ENCODE measurements at regions not wholly inside any gene's neighbourhood (a gene's known extent, or its start where the extent isn't known, plus 50 kb on each side); places are given as distances from the start of the nearest gene placed in this dataset.
"Not testable (repeated sequence)": the region's sequence is repeated elsewhere in the genome, so short reads cannot be mapped to it uniquely, and the experiment has no call there.

DNA sequence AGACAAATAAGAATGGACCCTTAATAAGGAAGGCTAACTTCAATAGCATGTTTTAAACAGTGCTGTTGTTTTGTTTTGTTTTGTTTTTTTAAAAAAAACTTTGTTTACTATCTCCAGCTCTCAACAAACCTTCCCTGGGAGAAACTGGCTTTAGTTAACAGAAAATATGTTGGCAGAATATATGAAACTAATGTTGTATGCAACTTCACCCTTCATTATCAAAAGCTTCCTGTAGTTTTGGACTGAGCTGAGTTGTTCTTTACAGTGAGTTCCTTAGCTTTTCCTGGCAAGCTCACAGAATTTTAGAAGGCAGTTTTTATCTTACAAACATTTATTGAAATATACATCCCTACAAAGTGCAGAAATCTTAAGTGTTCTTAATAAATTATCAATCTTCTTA is 2480.7 kb upstream of the PCDH20 start:
- DNase-seq (ENCODE audit: low spot score in 2 of 2): no peak
- no peak for FAIRE-seq

DNA sequence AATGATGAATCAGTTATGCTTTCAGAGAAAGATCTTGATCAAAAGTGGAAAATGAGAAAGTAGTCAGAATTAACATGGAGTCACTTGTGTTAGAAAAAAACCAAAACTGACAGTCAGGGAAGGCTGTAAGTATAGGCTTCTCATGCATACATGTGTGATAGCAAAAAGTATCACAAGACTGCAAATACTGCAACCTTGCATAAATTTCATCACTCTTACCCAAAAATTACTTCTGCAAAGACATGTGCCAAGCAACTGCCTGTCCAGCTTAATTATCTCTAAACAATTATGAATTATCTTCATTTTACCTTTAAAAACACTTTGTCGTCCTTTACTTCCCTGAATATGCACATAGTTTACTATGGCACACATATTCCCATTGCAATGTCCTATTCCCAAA is 2466.4 kb upstream of the PCDH20 start:
- DNase-seq (ENCODE audit: low spot score in 2 of 2) (no peak), FAIRE-seq (no peak)

DNA sequence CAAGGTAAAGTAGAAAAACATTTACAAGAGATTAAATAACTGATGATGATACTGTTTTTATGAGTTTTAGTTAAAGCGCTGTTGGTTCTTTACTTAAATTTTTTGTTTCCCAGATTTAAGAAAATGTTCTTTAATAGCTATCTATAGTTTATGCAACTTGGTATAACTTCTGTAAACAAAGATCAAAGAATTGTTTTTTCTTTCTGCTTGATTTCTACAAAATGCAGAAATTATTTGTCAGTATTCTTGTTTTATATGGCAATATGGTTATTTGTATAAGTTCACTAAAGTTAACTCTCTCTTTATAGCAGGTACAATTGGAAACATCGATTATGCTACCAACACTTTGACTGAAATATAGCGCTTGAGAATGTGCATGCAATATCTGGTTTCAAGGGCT is 2465.1 kb upstream of the PCDH20 start:
- DNase-seq (ENCODE audit: low spot score in 2 of 2) (no peak), FAIRE-seq (peak; percentile 36)

DNA sequence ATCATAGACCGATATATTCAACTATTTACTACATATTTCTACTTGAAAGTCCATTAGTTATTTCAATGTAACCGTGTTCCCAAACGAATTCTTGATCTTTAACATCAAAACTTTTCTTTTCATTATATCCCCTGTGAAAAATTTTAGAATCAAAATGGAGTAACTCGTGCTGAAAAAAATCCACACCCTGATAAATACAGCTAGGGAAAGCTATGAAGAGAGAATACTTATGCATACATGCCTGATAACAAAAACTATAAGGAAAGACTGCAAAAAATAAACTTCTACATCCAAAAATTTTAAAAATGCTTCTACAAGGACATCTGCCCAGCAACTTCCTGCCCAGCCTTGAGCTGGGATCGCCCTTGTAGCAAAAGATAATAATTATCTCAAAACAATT is 2458.3 kb upstream of the PCDH20 start:
- DNase-seq (ENCODE audit: low spot score in 2 of 2) (no peak), FAIRE-seq (no peak)

DNA sequence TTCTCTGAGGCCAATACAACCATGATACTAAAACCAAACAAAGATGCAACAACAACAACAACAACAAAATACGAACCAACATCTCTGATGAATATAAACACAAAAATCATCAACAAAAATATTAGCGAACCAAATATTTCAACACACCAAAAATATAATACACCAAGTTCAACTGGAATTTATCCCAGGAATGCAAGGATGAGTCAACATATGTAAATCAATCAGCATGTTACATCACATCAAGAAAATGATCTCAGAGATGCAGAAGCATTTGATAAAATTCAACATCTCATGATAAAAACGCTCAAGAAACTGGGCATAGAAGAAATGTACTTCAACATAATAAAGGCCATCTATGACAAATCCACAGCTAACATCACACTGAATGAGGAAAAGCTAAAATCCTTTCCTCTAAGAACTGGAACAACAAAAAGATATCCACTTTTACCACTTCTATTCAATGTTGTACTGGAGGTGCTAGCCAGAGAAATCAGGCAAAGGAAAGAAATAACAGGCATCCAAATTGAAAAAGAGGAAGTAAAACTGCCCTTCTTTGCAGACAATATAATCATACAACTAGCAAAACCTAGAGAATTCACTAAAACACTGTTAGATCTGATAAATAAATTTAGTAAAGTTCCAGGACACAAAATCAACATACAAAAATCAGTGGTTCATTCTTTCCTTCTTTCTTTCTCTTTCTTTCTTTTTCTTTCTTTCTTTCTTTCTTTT is 2448.7 kb upstream of the PCDH20 start:
- FAIRE-seq: no peak
- no peak for DNase-seq (ENCODE audit: low spot score in 2 of 2)

DNA sequence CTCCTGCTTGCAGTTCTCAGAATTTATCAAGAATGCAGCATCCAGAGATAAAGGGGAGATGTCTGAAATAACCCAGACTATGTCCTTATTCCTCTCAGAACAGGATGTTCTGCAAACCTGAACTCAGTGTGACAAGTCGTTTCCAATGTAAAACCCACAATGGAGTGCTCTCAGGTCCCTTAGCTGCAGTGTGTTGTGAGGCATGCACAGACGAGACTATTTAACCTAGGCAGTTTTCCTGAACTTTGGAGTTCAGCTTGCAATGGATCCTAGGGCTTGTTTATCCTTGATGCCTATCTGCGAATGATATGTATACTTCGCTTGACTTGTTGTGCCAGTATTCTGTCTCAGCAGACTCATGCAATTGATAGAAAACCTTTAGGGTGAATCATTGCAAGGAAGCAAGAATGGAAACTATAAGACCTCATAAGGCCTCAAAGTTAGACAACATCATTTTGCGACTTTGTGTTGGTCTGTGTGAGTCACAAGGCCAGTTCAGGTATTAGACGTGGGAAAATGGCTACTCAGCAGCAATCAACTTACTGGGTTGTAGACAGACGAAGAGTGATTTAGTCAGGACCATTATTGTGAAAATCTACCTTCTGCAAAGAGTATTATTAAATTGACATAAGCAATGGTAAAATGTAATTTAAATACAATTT is 2439.9 kb upstream of the PCDH20 start:
- DNase-seq (ENCODE audit: low spot score in 2 of 2): no peak
- FAIRE-seq: no peak

DNA sequence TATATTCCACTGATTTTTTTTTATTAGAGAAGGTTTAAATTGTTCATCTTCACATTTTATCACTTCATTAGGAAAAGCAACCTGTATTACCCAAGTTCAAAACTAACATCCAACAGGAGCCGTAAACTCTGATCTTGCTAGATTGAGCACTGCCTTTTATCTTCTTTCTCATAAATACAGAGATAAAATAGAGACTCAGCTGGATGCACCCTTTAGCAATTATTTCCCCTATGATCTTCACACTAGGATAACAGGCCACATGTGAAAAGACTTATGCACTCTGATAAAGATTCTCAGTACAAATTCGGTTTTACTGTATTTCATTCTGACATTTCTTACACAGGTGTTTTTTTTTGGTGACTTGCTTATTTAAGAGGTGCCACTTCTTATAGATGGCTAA is 2438.2 kb upstream of the PCDH20 start:
- FAIRE-seq: no peak
- DNase-seq (ENCODE audit: low spot score in 2 of 2): no peak

DNA sequence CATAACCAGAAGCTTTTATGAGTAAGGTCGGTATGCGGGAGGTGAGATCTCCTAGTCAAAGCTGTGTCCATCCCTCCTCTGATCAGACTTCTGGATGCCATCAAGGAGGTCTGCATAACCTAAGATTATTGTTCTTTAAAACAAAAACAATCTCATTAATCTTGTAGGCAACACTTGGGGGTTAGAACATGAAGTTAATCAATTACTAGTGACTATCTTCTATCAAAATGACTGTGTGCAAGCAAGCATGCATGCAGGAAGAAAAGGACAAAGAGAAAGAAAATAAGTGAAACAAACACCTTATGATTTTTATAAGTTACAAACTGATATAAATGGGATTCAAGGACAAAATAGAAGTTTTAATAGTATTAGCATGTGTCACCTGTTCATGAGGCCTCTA is 2435.9 kb upstream of the PCDH20 start:
- FAIRE-seq (no peak), DNase-seq (ENCODE audit: low spot score in 2 of 2) (no peak)

DNA sequence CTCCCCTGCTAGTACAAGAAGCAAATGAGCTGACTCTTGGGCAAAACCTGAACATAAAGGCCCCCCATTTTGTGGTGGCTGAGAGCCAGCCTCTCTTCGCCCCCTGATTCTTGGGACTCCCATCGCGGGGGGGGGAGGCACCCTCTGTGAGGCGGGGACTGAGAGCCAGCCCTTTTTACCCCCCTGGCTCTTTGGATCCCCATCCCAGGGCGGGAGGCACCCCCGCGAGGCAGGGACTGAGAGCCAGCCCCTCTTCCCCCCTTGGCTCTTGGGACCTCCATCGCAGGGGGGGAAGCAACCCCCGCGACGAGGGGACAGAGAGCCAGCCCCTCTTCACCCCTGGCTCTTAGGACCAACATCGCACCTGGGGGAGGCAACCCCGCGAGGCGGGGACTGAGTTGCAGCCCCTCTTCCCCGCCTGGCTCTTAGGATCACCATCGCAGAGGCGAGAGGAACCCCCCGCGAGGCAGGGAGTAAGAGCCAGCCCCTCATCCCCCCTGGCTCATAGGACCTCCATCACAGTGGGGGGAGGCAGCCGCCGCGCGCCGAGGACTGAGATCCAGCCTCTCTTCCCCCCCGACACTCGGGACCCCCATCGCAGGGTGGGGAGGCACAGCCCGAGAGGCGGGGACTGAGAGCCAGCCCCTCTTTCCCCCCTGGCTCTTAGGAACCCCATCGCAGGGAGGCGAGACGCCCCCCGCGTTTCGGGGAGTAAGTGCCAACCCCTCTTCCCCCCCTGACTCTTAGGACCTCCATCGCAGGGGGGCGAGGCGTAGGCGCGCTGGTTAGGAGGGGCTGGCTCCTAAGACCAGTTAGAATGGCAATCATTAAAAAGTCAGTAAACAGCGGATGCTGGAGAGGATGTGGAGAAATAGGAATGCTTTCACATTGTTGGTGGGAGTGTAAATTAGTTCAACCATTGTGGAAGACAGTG is 2428.4 kb upstream of the PCDH20 start:
- DNase-seq (ENCODE audit: low spot score in 2 of 2): no peak
- no peak for FAIRE-seq

DNA sequence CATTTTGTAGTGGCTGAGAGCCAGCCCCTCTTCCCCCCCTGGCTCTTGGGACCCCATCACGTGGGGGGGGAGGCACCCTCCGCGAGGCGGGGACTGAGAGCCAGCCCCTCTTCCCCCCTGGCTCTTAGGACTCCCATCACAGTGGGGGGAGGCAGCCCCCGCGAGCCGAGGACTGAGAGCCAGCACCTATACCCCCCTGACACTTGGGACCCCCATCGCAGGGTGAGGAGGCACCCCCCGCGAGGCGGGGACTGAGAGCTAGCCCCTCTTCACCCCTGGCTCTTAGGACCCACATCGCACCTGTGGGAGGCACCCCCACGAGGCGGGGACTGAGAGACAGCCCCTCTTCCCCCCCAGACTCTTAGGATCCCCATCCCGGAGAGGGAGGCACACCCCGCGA is 2426.5 kb upstream of the PCDH20 start:
- no peak for DNase-seq (ENCODE audit: low spot score in 2 of 2)
- no peak for FAIRE-seq

DNA sequence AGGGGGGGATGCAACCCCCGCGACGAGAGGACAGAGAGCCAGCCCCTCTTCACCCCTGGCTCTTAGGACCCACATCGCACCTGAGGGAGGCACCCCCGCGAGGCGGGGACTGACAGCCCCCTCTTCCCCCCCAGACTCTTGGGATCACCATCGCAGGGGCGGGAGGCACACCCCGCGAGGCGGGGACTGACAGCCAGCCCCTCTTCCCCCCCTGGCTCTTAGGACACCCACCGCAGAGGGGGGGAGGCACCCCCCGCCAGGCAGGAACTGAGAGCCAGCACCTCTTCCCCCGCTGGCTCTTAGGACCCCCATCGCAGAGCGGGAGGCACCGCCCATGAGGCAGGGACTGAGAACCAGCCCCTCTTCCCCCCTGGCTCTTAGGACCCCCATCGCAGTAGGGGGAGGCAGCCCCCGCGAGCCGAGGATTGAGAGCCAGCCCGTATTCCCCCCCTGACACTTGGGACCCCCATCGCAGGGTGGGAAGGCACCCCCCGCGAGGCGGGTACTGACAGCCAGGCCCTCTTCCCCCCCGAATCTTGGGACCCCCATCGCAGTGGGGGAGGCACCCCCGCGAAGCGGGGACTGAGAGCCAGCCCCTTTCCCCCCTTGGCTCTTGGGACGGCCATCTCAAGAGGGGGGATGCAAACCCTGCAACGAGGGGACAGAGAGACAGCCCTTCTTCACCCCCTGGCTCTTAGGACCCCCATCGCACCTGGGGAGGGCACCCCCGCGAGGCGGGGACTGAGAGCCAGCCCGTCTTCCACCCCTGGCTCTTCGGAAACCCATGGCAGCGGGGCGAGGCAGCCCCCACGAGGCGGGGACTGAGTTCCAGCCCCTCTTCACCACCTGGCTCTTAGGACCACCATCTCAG is 2425.1 kb upstream of the PCDH20 start:
- no peak for DNase-seq (ENCODE audit: low spot score in 2 of 2)
- FAIRE-seq: no peak

DNA sequence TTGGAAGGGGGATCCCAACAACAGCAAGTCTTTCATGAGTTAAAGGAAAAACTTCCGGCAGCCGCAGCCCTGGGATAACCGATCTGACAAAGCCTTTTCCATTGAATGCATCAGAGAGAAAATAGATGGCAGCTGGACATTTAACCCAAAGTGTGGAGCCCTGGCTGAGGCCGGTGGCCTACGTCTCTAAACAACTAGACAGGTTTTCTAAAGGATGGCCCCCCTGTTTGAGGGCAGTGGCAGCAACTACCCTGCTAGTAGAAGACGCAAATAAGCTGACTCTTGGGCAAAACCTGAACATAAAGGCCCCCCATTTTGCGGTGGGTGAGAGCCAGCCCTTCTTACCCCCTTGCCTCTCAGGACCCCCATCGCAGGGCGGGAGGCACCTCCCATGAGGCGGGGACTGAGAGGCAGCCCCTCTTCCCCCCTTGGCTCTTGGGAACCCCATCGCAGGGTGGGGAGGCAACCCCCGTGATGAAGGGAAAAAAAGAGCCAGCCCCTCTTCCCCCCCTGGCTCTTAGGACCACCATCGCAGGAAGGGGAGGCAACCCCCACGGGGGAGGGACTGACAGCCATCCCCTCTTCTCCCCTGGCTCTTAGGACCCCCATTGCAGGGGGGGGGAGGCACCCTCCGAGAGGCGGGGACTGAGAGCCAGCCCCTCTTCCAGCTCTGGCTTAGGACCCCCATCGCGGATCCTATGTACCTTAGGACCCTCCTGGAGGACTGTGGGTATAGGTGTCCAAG is 2422.9 kb upstream of the PCDH20 start:
- no peak for DNase-seq (ENCODE audit: low spot score in 2 of 2)
- FAIRE-seq: no peak

DNA sequence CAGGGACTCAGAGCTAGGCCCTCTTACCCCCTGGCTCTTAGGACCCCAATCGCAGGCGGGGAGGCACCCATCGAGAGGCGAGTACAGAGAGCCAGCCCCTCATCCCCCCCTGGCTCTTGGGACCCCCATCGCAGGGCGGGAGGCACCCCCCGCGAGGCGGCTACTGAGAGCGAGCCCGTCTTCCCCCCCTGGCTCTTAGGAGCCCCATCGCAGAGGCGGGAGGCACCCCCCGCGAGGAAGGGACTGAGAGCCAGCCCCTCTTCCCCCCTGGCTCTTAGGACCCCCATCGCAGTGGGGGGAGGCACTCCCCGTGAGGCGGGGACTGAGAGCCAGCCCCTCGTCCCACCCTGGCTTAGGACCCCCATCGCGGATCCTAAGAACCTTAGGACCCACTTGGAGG is 2422.1 kb upstream of the PCDH20 start:
- not testable (repeated sequence) for DNase-seq (ENCODE audit: low spot score in 2 of 2); FAIRE-seq

DNA sequence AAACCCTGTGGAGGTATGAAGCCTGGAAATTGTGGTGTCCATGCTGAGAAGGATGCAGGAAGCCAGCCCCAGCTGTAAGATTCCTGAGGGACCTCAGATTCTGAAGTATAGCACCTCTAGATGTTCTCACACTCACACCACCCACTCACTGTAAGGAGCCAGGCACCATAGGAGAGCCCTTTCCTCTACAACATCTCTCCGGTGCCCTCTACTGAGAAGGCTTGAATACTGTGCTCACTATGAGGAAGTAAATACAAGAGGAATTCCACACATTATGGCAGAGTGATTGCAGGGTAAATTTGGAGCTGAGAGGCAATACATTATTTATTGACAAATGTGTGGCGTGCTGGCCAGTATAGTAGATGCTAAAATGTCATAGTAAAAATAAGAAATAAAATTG is 2414.0 kb upstream of the PCDH20 start:
- not testable (repeated sequence) for FAIRE-seq; DNase-seq (ENCODE audit: low spot score in 2 of 2)

DNA sequence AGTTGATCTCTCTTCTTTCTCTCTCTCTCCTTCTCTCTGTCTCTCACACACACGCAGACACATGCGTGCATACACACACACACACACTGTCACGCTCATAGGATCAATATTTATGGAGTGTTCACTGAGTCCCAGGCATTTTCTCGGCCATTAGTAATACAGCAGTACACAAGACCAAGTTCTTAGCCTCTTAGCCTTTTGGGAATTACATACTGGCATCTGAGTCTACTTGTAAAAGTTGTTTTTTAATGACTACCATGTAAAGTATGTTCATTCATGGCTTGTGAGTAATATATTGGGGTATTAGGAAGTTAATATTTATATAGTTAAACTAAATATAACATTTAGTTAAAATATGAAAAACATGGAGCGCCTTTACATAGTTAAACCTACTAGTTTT is 2406.1 kb upstream of the PCDH20 start:
- not testable (repeated sequence) for FAIRE-seq; DNase-seq (ENCODE audit: low spot score in 2 of 2)

DNA sequence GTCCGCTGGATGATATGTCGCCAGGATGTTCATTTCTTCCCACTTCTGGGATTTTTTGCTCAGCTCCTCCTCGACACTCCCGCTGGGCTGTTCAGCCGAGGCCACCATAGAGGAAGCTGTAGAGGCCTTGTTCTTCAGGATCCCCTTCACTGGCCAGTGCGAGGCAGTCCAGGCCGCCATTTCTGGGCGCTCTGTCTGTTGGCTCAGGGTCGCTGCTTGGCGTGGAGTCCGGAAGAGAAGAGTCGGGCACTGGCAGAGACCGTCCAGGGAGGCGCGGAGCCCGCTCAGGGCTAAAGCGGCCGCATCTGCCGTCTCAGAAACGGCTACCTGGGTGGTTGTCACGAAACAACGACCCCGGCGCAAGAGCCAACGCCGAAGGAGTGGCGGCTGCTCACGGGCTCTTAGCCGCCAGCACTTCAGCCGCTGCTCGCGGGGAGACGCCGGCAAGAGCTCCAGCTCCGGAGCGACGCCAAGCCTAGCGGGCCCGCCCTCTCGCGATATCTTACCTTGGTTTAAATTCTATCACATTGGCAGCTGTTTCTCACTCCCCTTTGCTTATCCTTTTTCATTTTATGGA is 2395.9 kb upstream of the PCDH20 start:
- FAIRE-seq: not testable (repeated sequence)

DNA sequence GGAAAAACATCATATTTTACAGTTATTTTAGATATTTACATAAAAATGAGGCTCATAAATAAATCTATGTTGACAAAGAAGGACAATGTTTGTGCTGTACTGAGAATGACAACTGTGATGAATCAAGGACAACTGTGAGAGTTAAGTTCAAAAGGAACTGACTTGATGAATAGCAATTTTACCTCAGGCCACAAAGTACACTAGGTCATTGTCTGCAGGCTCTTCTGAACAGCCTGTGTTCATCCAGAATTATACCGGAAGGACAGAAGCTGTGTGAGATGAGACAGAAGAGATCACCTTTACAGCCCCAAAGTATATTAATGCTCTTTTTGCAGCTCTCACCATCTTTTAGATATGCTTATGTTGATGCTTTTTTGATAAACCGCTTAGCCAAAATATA is 2375.5 kb upstream of the PCDH20 start:
- FAIRE-seq: peak; percentile 15
- DNase-seq (ENCODE audit: low spot score in 2 of 2): not testable (repeated sequence)

More for the DNA sequence above, 2395.9 kb upstream of the PCDH20 start:
- DNase-seq (ENCODE audit: low spot score in 2 of 2): not testable (repeated sequence)

DNA sequence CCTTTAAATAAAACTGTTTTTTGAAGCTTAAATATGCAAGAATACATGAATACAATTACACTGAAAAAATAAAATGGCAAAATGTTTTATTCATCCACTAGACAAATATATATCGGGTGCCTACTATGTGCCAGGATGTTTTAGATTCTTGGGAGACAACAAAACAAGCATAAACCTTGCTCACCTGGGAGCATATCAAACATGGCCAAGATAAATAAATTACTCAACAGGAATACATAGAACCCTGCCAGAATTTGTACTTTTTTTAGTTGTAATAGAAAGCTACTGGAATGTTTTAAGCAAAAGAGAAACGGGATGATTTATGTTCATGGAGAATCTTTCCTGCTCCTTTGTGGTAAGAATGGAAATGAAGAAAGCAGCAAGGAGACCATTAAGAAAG is 2358.5 kb upstream of the PCDH20 start:
- DNase-seq (ENCODE audit: low spot score in 2 of 2): no peak
- FAIRE-seq: no peak

DNA sequence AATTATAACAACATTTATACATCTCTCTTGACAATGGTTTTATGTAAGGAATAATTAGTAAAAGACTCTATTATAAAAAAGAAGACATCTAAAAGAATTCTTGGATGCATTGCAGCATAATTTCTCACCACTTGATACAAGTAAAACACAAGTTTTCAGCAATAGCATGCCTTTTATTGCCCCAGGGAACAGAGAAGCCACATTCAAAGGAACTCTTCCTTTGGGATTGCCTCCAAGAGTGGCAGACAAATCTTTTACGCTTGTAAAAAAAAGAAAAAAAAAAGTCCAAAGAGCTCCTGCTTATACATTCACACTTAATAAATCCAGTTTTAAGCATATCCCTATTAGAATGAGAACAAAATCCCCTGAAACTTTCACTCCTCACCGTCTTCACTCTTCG is 2357.8 kb upstream of the PCDH20 start:
- FAIRE-seq (no peak), DNase-seq (ENCODE audit: low spot score in 2 of 2) (no peak)

All from frontal cortex (tissue), 3 donors.